22Rv1 (cell line): ENCODE measurements at regions not wholly inside any gene's neighbourhood (a gene's known extent, or its start where the extent isn't known, plus 50 kb on each side); places are given as distances from the start of the nearest gene placed in this dataset.

Source experiments
- ZFX ChIP-seq: fragments of 450-650 bp; IDR thresholded peaks from 2 replicates; pipeline ENCODE4 v1.6.1; 2017; ENCODE audit warnings: antibody characterized with exemption, borderline replicate concordance
- TF ChIP-seq, protein P1 (sequence below): fragments of 450-650 bp; IDR thresholded peaks from 2 replicates; pipeline ENCODE4 v1.5.1; 2017; ENCODE audit warnings: mild to moderate bottlenecking

DNA sequence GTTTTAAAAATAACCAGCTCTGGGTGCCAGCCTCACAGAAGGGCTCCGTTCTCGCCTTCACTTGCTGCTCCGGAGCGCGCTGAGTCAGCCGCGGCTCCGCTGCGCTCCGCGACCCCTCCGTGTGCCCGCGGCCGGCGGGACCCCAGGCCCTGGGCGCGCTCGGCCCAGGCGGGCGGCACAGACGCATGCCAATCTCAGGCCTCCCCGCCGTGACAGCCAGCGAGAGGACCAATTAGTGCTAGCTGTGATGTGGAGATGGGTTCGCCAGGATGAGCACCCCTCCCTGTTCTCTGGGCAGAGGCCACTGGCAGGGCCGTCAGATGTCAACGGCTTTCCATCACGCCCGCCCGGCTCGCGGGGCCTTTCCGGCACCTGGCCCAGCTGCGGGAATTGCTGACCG lies 293.8 kb downstream of the SPATA17 start:
- TF ChIP-seq, protein P1, sequence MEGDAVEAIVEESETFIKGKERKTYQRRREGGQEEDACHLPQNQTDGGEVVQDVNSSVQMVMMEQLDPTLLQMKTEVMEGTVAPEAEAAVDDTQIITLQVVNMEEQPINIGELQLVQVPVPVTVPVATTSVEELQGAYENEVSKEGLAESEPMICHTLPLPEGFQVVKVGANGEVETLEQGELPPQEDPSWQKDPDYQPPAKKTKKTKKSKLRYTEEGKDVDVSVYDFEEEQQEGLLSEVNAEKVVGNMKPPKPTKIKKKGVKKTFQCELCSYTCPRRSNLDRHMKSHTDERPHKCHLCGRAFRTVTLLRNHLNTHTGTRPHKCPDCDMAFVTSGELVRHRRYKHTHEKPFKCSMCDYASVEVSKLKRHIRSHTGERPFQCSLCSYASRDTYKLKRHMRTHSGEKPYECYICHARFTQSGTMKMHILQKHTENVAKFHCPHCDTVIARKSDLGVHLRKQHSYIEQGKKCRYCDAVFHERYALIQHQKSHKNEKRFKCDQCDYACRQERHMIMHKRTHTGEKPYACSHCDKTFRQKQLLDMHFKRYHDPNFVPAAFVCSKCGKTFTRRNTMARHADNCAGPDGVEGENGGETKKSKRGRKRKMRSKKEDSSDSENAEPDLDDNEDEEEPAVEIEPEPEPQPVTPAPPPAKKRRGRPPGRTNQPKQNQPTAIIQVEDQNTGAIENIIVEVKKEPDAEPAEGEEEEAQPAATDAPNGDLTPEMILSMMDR, result no peak
- TF ChIP-seq ZFX, result no peak
